Ovary (tissue), 7 donors: ENCODE measurements at regions not wholly inside any gene's neighbourhood (a gene's known extent, or its start where the extent isn't known, plus 50 kb on each side); places are given as distances from the start of the nearest gene placed in this dataset.

ENCODE experiments used
- DNase-seq, 5 donors: peaks; one replicate each; pipeline ENCODE4 v3.0.0-alpha.2; 2019 to 2020
- H3K27ac ChIP-seq, 2 donors: fragments of 200-600 bp; one replicate each; pipeline versions ENCODE4 v1.5.1 to v1.8.0; 2019 to 2022
- H3K27me3 ChIP-seq: fragments of 200-600 bp; one replicate; pipeline ENCODE4 v1.8.0; 2022
- H3K36me3 ChIP-seq: fragments of 200-600 bp; sonication (generic); one replicate; pipeline ENCODE4 v1.5.1; 2019
- H3K4me1 ChIP-seq: one replicate; pipeline ENCODE4 v1.8.1; 2013; ENCODE audit warnings: mild to moderate bottlenecking, moderate library complexity; ENCODE audit not compliant: insufficient read depth
- H3K4me3 ChIP-seq: fragments of 200-600 bp; sonication (generic); one replicate; pipeline ENCODE4 v1.5.1; 2017
- H3K9me3 ChIP-seq, 2 donors: fragments of 200-600 bp in 1 of 2; sonication (generic) in 1 of 2; one replicate each; pipeline versions ENCODE4 v1.5.1 to v1.8.1; 2013 to 2019; ENCODE audit warnings: mild to moderate bottlenecking in 1 of 2, moderate library complexity in 1 of 2
- EP300 ChIP-seq: sonication (generic); formaldehyde crosslinking; IDR thresholded peaks from one replicate; pipeline ENCODE4 v1.6.1; 2017; ENCODE audit warnings: antibody characterized with exemption
- POLR2A ChIP-seq: fragments of 450-650 bp; IDR thresholded peaks from one replicate; pipeline ENCODE4 v1.6.1; 2017; ENCODE audit warnings: antibody characterized with exemption, mild to moderate bottlenecking, moderate library complexity
- WGBS, 3 donors: extraction: QIAGEN DNeasy Blood & Tissue Kit in 1 of 3; methylation state at CpG; one replicate each; pipeline versions ENCODE4 v1.1.5 to v1.1.7; 2013 to 2017; 5-methylcytosine and 5-hydroxymethylcytosine counted together
- intact Hi-C, 4 donors: fragments of 100-400 bp; cut with DNase I; formaldehyde crosslinking; loops; one replicate each; pipeline versions ENCODE4 v1.11.0 to v1.15.1; 2022 to 2023
- TF ChIP-seq, protein P1 (sequence below), 3 donors: fragments of 450-650 bp in 2 of 3; fragments of 200-600 bp in 1 of 3; IDR thresholded peaks; one replicate each; pipeline versions ENCODE4 v1.5.1 to v1.8.0; 2016 to 2022; ENCODE audit warnings: antibody characterized with exemption in 3 of 3, mild to moderate bottlenecking in 1 of 3
- donor health status: DM: no; HTN: no; CAD: no; lungs with moderate emphysema.
- donor health status: DM: no; HTN: no; CAD: no.
- donor health status: Bipolar disorder and iron deficiency.
- donor health status: DM: no; HTN: no; CAD: no.
- donor health status: DM: yes; HTN: yes; CAD: no.

DNA sequence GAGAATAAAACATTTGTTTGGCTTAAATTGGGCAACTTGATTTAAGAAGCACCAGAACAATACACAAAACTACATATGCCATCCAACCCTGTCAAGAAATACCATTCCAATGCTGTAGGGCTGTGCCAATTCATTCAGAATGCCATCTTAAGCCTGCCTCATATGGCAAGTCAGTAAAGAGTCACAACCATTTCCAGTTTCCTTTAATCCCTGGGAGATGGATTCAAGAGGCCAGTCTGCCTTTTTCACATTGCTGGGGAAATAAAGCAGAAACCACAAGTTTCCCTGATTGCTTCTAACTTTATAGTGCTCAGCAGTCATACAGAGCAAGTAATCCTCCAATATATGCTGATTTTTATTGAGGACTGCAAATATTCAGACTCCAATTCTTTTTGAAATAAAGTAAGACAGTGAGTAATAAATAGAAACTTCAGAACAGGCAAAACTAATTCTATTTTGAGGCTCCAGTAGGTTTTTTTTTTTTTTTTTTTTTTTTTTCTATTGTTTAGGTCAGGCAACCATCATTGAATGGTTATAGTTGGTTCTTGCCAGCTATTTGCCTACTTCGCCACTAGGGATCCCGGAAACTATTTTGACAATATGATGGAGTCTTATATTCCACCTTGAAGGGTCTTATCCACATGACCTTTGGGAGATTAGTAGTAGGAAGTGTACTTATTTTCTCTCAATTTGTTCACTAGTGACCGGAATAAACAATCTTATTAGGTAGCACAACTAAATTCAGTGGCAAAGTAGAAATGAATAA, 400.9 kb upstream of the MEF2C start:
- TF ChIP-seq POLR2A, result no peak
- TF ChIP-seq, protein P1, sequence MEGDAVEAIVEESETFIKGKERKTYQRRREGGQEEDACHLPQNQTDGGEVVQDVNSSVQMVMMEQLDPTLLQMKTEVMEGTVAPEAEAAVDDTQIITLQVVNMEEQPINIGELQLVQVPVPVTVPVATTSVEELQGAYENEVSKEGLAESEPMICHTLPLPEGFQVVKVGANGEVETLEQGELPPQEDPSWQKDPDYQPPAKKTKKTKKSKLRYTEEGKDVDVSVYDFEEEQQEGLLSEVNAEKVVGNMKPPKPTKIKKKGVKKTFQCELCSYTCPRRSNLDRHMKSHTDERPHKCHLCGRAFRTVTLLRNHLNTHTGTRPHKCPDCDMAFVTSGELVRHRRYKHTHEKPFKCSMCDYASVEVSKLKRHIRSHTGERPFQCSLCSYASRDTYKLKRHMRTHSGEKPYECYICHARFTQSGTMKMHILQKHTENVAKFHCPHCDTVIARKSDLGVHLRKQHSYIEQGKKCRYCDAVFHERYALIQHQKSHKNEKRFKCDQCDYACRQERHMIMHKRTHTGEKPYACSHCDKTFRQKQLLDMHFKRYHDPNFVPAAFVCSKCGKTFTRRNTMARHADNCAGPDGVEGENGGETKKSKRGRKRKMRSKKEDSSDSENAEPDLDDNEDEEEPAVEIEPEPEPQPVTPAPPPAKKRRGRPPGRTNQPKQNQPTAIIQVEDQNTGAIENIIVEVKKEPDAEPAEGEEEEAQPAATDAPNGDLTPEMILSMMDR (IDR thresholded peaks at IDR 0.05), result no peak
- no peak for TF ChIP-seq EP300
- Histone ChIP-seq H3K36me3 (no peaks in the 10 kb centered on the region), H3K4me1 (no peaks in the 10 kb centered on the region), H3K9me3 (no peaks in the 10 kb centered on the region), H3K27me3 (no peaks in the 10 kb centered on the region), H3K27ac (no peak overlapping the region), H3K4me3 (no peak overlapping the region)
- 94 to 99% (median 95%) methylated on average over 3 of the region's 3 CpGs for WGBS, 3 donors
- intact Hi-C loops, result no loop called here
- DNase-seq, result no peak

DNA sequence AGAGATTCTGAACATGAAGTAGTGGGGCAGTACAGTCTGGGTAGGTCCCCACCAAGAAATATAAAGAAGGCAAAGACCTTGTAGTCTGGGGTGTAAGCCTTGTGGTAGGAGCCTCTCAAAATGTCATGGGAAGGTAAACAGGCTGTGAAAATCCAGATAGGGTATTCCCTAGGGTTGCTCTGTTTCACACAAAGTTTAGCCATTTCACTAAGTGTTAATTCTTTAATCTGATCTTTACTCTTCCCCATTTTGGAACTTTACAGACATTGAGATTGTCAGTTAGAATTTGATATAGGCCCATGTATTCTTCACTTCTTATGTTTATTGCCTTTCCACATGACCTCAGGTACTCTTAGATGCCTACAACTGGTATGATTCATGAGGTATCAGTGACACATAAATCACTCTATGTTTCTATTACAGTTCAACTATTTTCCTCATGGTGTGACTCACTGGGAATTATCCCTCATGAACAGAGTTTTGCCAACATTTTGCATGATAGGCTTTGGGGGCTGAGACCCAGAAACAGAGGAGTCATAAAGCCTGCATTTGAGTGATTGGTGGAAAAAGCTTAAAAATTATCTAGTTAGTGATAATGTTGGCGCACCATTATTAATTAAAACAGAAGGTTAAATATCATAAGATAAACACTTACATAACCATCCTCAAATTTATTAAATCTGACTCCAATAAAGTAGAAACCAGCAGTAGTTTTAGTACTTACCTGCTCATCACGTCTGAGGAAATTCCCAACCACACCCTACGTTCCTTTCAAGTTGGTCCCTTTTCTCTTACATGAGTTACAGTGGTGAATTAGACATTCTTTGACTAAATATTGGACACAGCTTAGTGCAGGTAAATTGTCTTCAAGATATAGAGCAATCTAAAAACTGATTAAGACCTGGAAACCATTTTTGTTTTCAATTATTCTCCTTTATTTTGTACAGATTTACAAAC, 399.8 kb upstream of the MEF2C start:
- TF ChIP-seq EP300 (no peak), POLR2A (no peak)
- TF ChIP-seq, protein P1 (IDR thresholded peaks at IDR 0.05), result no peak
- no peak overlapping the region for H3K27ac ChIP-seq
- H3K4me3 ChIP-seq, result no peak overlapping the region
- no peaks in the 10 kb centered on the region for H3K4me1 ChIP-seq
- H3K36me3 ChIP-seq, result no peaks in the 10 kb centered on the region
- no peak for DNase-seq
- 91 to 96% (median 93%) methylated on average over 3 of the region's 3 CpGs for WGBS, 3 donors
- intact Hi-C loops, result no loop called here
- H3K9me3 ChIP-seq, result no peaks in the 10 kb centered on the region
- no peaks in the 10 kb centered on the region for H3K27me3 ChIP-seq

DNA sequence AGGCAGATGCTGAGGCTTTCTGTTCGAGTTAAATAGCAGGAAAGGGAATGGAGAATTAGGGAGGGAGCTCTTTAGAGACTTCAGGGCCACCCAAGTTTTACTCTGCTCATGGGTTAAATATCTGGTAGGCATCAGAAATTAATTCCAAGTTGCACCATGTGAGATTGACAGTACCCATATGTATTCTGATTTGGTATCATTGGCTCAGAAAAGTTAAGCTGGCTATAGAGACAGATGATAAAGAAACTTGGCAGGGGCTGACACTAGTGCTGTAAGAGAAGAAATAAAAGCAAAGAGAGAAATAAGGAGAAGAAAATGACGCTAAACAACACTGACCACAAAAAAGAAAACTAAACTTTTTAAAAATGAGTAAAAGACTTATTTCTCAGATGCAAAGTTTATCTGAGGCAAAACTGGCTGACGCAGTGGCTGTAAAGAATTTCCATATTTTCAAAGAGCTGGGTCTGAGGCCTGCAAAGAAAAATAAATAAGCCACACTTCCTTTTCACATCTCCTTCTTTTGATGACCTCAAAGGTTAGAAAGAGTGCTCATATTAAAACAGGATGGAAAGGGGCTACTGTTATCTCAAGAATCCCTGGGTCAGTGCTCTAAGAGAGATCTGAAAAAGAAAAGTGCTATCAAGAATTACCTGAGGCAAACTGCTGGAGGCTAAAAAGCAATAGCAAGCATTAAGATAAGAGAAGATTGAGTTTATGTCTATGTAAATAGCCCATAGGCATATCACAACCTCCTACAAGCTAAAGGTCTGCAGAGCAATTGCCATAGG, 399.0 kb upstream of the MEF2C start:
- no peak for DNase-seq
- WGBS, 3 donors, result 42 to 54% (median 45%) methylated on average over 3 of the region's 3 CpGs
- TF ChIP-seq, protein P1 (IDR thresholded peaks at IDR 0.05), result no peak
- TF ChIP-seq POLR2A (no peak), EP300 (no peak)
- intact Hi-C loops, result no loop called here
- no peaks in the 10 kb centered on the region for H3K4me1 ChIP-seq
- no peaks in the 10 kb centered on the region for H3K27me3 ChIP-seq
- H3K36me3 ChIP-seq, result no peaks in the 10 kb centered on the region
- H3K4me3 ChIP-seq, result no peak overlapping the region
- no peak overlapping the region for H3K27ac ChIP-seq
- H3K9me3 ChIP-seq, result no peaks in the 10 kb centered on the region

DNA sequence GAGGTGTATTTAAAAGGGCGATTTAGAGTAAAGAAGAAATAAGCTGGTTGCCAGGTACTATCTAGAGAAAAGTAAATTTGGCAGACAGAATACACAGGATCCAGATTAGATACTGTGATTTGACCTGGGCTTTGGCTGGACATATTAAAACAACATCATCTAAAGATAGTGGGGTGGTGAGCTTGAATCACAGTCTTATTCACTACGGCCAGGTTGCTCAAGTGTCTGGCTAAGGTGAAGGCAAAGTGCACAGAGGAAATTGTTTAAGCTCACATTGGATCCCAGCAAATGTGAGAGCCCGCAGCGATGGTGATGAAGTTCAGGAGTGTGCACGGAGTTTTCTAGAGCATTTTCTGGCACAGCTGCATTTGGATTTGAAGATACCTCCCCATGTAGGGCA, 398.2 kb upstream of the MEF2C start:
- Histone ChIP-seq H3K4me3 (no peak overlapping the region), H3K4me1 (no peaks in the 10 kb centered on the region), H3K27ac (no peak overlapping the region), H3K9me3 (no peaks in the 10 kb centered on the region), H3K27me3 (no peaks in the 10 kb centered on the region), H3K36me3 (no peaks in the 10 kb centered on the region)
- no peak for TF ChIP-seq POLR2A
- intact Hi-C loops, result no loop called here
- no peak for DNase-seq
- 77 to 79% (median 78%) methylated on average over 5 of the region's 5 CpGs for WGBS, 3 donors
